LNCaP clone FGC (cell line): ENCODE measurements at regions not wholly inside any gene's neighbourhood (a gene's known extent, or its start where the extent isn't known, plus 50 kb on each side); places are given as distances from the start of the nearest gene placed in this dataset.

Experiments used
- DNase-seq: peaks from one replicate; pipeline ENCODE4 v3.0.0-alpha.2; 2011; ENCODE audit warnings: low read depth
- H3K4me3 ChIP-seq: 2 replicates; pipeline ENCODE4 v1.5.1; 2011; ENCODE audit warnings: mild to moderate bottlenecking, low read depth, low read length, control low read depth
- CTCF ChIP-seq: IDR thresholded peaks from 2 replicates; pipeline ENCODE4 v1.5.1; 2012; ENCODE audit warnings: mild to moderate bottlenecking; ENCODE audit not compliant: control insufficient read depth, insufficient read depth; ENCODE audit errors: extremely low read depth

DNA sequence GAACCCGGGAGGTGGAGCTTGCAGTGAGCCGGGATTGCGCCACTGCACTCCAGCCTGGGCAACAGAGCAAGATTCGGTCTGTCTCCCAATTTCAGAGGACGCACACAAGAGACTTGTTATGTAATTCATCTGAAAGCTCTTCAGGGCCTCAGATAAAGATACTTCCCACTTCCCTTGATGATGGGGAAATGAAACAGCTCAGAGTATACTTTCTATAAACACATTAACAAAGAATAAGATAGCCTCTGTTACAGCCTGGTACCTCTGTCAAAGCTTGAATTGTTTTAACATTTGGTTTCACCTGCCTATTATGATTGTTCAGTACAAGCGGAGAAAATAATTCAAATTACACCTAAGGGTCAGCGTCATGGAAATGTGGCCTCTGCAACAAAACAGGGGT is 622.9 kb upstream of the ADGRL4 start:
- no peak overlapping the region for H3K4me3 ChIP-seq
- DNase-seq = no peak
- TF ChIP-seq CTCF = no peak

DNA sequence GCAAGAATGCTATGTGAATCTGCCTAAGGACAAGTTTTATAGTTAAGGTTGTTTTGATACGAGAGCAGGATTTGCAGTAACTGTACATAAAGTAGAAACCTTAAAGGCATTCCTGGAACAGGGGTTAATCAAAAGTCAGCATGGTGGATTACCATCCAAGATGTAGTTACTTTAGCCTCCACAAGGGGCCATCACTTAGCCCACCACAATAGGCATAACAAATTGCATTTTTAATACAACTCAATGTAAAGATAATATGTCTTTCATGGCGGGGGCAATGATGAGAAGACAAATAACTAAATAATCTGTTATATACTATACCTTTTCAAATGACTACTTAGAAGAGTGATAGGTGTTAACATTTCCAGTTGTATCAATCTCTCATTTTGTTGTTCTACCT is 611.2 kb upstream of the ADGRL4 start:
- TF ChIP-seq CTCF = no peak
- no peak for DNase-seq
- H3K4me3 ChIP-seq = no peak overlapping the region

DNA sequence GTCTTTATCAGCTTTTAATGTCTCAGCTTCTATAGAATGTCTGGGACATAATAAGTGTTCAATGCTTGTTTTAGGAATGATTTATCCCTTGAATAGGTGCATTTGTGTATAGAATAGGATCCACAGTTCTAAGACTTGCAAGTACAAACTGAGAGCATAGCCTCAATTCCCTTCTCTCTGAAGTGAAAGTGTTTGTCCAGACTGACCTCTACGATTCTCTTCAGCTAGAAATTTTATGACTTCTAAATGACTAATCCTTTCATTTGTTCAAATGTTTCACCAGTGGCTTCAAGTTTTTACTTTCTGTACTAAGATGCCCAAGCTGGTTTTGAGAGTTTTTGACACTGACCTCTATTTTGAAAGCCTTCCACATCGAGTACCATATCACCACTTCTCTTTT is 608.2 kb upstream of the ADGRL4 start:
- TF ChIP-seq CTCF = no peak
- no peak for DNase-seq
- no peak overlapping the region for H3K4me3 ChIP-seq

GRCh38 chr1:79614106-79614505 is 607.6 kb upstream of the ADGRL4 start:
- DNase-seq = no peak
- TF ChIP-seq CTCF = no peak
- H3K4me3 ChIP-seq = no peak overlapping the region

- TF ChIP-seq CTCF = no peak
Observed at GRCh38 chr1:79613046-79613445, 606.5 kb upstream of the ADGRL4 start.

DNA sequence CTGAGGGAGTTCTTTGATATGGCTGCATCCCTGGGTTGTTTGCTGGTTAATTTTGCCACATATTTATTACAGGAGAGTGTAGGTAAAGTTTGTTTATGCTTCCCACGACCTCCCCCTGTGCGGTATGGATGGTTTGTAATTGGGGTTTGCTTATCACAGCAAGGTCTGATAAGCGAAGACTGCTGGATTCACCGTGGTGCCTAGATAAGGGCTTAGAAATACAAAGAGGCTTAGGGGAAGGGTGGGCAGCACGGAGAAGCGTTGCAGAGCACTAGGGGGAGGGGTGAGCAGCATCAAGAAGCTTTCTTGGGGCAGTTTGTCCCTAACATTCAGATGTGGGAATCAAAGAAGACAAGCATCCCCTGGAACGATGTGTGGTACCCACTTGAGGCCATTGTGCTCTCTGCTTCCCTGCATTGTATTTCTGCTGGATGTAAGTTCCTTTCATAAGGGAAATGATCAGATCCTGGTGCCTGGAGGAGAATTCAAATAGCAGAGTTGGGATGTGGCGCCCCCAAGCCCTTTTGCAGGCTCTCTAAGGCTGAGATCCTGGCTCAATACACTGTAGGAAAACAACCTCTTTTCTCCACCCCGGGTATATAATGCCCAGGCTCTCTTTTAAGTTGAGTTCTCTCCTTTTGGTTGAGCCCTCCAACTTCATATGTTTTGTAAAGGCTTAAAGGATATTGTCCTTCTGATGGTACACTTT is 598.1 kb upstream of the ADGRL4 start:
- no peak for DNase-seq
- no peak overlapping the region for H3K4me3 ChIP-seq
- TF ChIP-seq CTCF = no peak

More at GRCh38 chr1:79613046-79613445, 606.5 kb upstream of the ADGRL4 start:
- H3K4me3 ChIP-seq = no peak overlapping the region
- no peak for DNase-seq

- DNase-seq = no peak
- no peak for TF ChIP-seq CTCF
- H3K4me3 ChIP-seq = no peak overlapping the region
Observed at GRCh38 chr1:79603843-79604242, 597.3 kb upstream of the ADGRL4 start.
